Stomach (tissue), 4 donors: ENCODE measurements at regions not wholly inside any gene's neighbourhood (a gene's known extent, or its start where the extent isn't known, plus 50 kb on each side); places are given as distances from the start of the nearest gene placed in this dataset.

ENCODE experiments used
- EP300 ChIP-seq: sonication (generic); formaldehyde crosslinking; IDR thresholded peaks from one replicate; pipeline ENCODE4 v1.6.1; 2017; ENCODE audit warnings: antibody characterized with exemption
- POLR2AphosphoS5 ChIP-seq, 3 donors: sonication (generic); formaldehyde crosslinking; IDR thresholded peaks; one replicate each; pipeline ENCODE4 v1.6.1; 2016; ENCODE audit warnings: antibody characterized with exemption in 3 of 3

GRCh38 chr4:188308142-188308541 is 168.9 kb downstream of the TRIML1 start:
- TF ChIP-seq EP300 (no peak), POLR2AphosphoS5 (IDR thresholded peaks at IDR 0.05) (no peak)
